ENCODE measurements at regions not wholly inside any gene's neighbourhood (a gene's known extent, or its start where the extent isn't known, plus 50 kb on each side); places are given as distances from the start of the nearest gene placed in this dataset.

GRCh38 chr1:239008568-239008967, 377.8 kb upstream of the CHRM3 start:
- H3K9me3 ChIP-seq, result no peaks in the 10 kb centered on the region
- no peaks in the 10 kb centered on the region for H3K27me3 ChIP-seq
- no peaks in the 10 kb centered on the region for H3K36me3 ChIP-seq
- intact Hi-C loops (cut with DNase I), result no loop called here
- TF ChIP-seq, protein P1, sequence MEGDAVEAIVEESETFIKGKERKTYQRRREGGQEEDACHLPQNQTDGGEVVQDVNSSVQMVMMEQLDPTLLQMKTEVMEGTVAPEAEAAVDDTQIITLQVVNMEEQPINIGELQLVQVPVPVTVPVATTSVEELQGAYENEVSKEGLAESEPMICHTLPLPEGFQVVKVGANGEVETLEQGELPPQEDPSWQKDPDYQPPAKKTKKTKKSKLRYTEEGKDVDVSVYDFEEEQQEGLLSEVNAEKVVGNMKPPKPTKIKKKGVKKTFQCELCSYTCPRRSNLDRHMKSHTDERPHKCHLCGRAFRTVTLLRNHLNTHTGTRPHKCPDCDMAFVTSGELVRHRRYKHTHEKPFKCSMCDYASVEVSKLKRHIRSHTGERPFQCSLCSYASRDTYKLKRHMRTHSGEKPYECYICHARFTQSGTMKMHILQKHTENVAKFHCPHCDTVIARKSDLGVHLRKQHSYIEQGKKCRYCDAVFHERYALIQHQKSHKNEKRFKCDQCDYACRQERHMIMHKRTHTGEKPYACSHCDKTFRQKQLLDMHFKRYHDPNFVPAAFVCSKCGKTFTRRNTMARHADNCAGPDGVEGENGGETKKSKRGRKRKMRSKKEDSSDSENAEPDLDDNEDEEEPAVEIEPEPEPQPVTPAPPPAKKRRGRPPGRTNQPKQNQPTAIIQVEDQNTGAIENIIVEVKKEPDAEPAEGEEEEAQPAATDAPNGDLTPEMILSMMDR (IDR thresholded peaks at IDR 0.05), result no peak
- no peak for TF ChIP-seq POLR2A (IDR thresholded peaks at IDR 0.05)
- H3K4me3 ChIP-seq (replicated peaks in 1 of 3), result no peak overlapping the region
- no peak for DNase-seq
- no peak overlapping the region for H3K27ac ChIP-seq
- no peaks in the 10 kb centered on the region for H3K4me1 ChIP-seq

- no peaks in the 10 kb centered on the region for H3K9me3 ChIP-seq
- intact Hi-C loops (cut with DNase I), result no loop called here
Measured at GRCh38 chr1:239006276-239006675, 380.1 kb upstream of the CHRM3 start.

GRCh38 chr1:238999944-239000343, 386.4 kb upstream of the CHRM3 start:
- Histone ChIP-seq H3K27me3 (no peaks in the 10 kb centered on the region), H3K27ac (no peak overlapping the region), H3K36me3 (no peaks in the 10 kb centered on the region), H3K4me1 (no peaks in the 10 kb centered on the region), H3K4me3 (replicated peaks in 1 of 3) (no peak overlapping the region), H3K9me3 (no peaks in the 10 kb centered on the region)
- TF ChIP-seq, protein P1 (IDR thresholded peaks at IDR 0.05), result no peak
- no peak for TF ChIP-seq POLR2A (IDR thresholded peaks at IDR 0.05)
- 83 to 92% methylated on average over 4 of the region's 4 CpGs for WGBS, 2 donors
- intact Hi-C loops (cut with DNase I), result no loop called here
- no peak for DNase-seq

More at GRCh38 chr1:239006276-239006675, 380.1 kb upstream of the CHRM3 start:
- H3K4me1 ChIP-seq, result no peaks in the 10 kb centered on the region
- no peaks in the 10 kb centered on the region for H3K36me3 ChIP-seq
- 63 to 72% methylated on average over 4 of the region's 4 CpGs for WGBS, 2 donors
- no peaks in the 10 kb centered on the region for H3K27me3 ChIP-seq
- H3K4me3 ChIP-seq (replicated peaks in 1 of 3), result no peak overlapping the region
- no peak overlapping the region for H3K27ac ChIP-seq
- TF ChIP-seq POLR2A (IDR thresholded peaks at IDR 0.05), result no peak
- TF ChIP-seq, protein P1 (IDR thresholded peaks at IDR 0.05), result no peak
- DNase-seq, result no peak

GRCh38 chr1:238998577-238998976, 387.8 kb upstream of the CHRM3 start:
- Histone ChIP-seq H3K36me3 (no peaks in the 10 kb centered on the region), H3K27me3 (no peaks in the 10 kb centered on the region), H3K4me1 (no peaks in the 10 kb centered on the region), H3K4me3 (replicated peaks in 1 of 3) (no peak overlapping the region), H3K9me3 (no peaks in the 10 kb centered on the region), H3K27ac (no peak overlapping the region)
- WGBS, 2 donors, result 77 to 83% methylated on average over 3 of the region's 3 CpGs
- intact Hi-C loops (cut with DNase I), result no loop called here
- DNase-seq, result no peak
- TF ChIP-seq, protein P1 (IDR thresholded peaks at IDR 0.05), result no peak
- TF ChIP-seq POLR2A (IDR thresholded peaks at IDR 0.05), result no peak

- H3K36me3 ChIP-seq, result no peaks in the 10 kb centered on the region
- no peak overlapping the region for H3K4me3 ChIP-seq (replicated peaks in 1 of 3)
- H3K27me3 ChIP-seq, result no peaks in the 10 kb centered on the region
- WGBS, 2 donors, result 79 to 81% methylated on average over 6 of the region's 6 CpGs
- no peaks in the 10 kb centered on the region for H3K9me3 ChIP-seq
- no peak overlapping the region for H3K27ac ChIP-seq
- TF ChIP-seq, protein P1 (IDR thresholded peaks at IDR 0.05), result no peak
- no peak for TF ChIP-seq POLR2A (IDR thresholded peaks at IDR 0.05)
- no peak for DNase-seq
- intact Hi-C loops (cut with DNase I), result no loop called here
- H3K4me1 ChIP-seq, result no peaks in the 10 kb centered on the region
Measured at GRCh38 chr1:238991765-238992495, 394.4 kb upstream of the CHRM3 start.
